ENCODE measurements at regions not wholly inside any gene's neighbourhood (a gene's known extent, or its start where the extent isn't known, plus 50 kb on each side); places are given as distances from the start of the nearest gene placed in this dataset.

- TF ChIP-seq NR3C1 (CRISPR knock-in tag; IDR thresholded peaks at IDR 0.05) (no peak), ZNF263 (CRISPR knock-in tag; IDR thresholded peaks at IDR 0.05; ENCODE audit: borderline replicate concordance) (no peak), ZEB2 (IDR thresholded peaks at IDR 0.05) (no peak), STAT6 (CRISPR knock-in tag; IDR thresholded peaks at IDR 0.05) (0 out of 2 replicates have a peak, but pooled peaks have one; percentile 39), POLR2G (IDR thresholded peaks at IDR 0.05; ENCODE audit: low read depth, low read length) (no peak), ZNF507 (tag; conservative IDR thresholded peaks at IDR 0.05) (no peak), MCM7 (IDR thresholded peaks at IDR 0.05) (no peak), NCOA4 (IDR thresholded peaks at IDR 0.05; ENCODE audit: partially characterized antibody) (no peak), HDGF (IDR thresholded peaks at IDR 0.05) (no peak), TBL1XR1 (IDR thresholded peaks at IDR 0.05; ENCODE audit: low read length in 2 of 2) (0 out of 4 replicates have a peak, but pooled peaks of 1 of the 2 experiments have one; percentile 12), CBX8 (IDR thresholded peaks at IDR 0.05; ENCODE audit: borderline replicate concordance, extremely low read depth, low read depth, low read length, poor library complexity, severe bottlenecking) (no peak), HDAC6 (IDR thresholded peaks at IDR 0.05; ENCODE audit: low read depth, low read length) (no peak), RBM25 (IDR thresholded peaks at IDR 0.05; ENCODE audit: low read depth, low read length, severe bottlenecking) (no peak), CBFA2T3 (IDR thresholded peaks at IDR 0.05) (peak; percentile 21; the same call in 1 of the 2 replicates), RUNX1 (IDR thresholded peaks at IDR 0.05; ENCODE audit: low read depth) (no peak), ZNF239 (CRISPR knock-in tag; IDR thresholded peaks at IDR 0.05) (peak; percentile 63), ZNF444 (CRISPR knock-in tag; IDR thresholded peaks at IDR 0.05) (peak; percentile 53; the same call in 1 of the 2 replicates), SMC3 (conservative IDR thresholded peaks at IDR 0.05; ENCODE audit: insufficient read depth, low read depth, low read length) (no peak)
- TF ChIP-seq, protein P1, sequence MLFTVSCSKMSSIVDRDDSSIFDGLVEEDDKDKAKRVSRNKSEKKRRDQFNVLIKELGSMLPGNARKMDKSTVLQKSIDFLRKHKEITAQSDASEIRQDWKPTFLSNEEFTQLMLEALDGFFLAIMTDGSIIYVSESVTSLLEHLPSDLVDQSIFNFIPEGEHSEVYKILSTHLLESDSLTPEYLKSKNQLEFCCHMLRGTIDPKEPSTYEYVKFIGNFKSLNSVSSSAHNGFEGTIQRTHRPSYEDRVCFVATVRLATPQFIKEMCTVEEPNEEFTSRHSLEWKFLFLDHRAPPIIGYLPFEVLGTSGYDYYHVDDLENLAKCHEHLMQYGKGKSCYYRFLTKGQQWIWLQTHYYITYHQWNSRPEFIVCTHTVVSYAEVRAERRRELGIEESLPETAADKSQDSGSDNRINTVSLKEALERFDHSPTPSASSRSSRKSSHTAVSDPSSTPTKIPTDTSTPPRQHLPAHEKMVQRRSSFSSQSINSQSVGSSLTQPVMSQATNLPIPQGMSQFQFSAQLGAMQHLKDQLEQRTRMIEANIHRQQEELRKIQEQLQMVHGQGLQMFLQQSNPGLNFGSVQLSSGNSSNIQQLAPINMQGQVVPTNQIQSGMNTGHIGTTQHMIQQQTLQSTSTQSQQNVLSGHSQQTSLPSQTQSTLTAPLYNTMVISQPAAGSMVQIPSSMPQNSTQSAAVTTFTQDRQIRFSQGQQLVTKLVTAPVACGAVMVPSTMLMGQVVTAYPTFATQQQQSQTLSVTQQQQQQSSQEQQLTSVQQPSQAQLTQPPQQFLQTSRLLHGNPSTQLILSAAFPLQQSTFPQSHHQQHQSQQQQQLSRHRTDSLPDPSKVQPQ (CRISPR knock-in tag; IDR thresholded peaks at IDR 0.05; ENCODE audit: borderline replicate concordance), result peak; percentile 76; the same call in 1 of the 2 replicates
- TF ChIP-seq, protein P2, sequence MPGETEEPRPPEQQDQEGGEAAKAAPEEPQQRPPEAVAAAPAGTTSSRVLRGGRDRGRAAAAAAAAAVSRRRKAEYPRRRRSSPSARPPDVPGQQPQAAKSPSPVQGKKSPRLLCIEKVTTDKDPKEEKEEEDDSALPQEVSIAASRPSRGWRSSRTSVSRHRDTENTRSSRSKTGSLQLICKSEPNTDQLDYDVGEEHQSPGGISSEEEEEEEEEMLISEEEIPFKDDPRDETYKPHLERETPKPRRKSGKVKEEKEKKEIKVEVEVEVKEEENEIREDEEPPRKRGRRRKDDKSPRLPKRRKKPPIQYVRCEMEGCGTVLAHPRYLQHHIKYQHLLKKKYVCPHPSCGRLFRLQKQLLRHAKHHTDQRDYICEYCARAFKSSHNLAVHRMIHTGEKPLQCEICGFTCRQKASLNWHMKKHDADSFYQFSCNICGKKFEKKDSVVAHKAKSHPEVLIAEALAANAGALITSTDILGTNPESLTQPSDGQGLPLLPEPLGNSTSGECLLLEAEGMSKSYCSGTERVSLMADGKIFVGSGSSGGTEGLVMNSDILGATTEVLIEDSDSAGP (CRISPR knock-in tag; IDR thresholded peaks at IDR 0.05), result no peak
- TF ChIP-seq, protein P3, sequence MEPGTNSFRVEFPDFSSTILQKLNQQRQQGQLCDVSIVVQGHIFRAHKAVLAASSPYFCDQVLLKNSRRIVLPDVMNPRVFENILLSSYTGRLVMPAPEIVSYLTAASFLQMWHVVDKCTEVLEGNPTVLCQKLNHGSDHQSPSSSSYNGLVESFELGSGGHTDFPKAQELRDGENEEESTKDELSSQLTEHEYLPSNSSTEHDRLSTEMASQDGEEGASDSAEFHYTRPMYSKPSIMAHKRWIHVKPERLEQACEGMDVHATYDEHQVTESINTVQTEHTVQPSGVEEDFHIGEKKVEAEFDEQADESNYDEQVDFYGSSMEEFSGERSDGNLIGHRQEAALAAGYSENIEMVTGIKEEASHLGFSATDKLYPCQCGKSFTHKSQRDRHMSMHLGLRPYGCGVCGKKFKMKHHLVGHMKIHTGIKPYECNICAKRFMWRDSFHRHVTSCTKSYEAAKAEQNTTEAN (CRISPR knock-in tag; IDR thresholded peaks at IDR 0.05), result no peak
Observed at GRCh38 chr1:182259229-182259872, 132.2 kb downstream of the GLUL start (continued).

Data from K562 (cell line).